Progenitor cell of endocrine pancreas (in vitro differentiated cells): ENCODE measurements at regions not wholly inside any gene's neighbourhood (a gene's known extent, or its start where the extent isn't known, plus 50 kb on each side); places are given as distances from the start of the nearest gene placed in this dataset.

Experiments used
- DNase-seq: peaks from one replicate; pipeline ENCODE4 v3.0.0; 2021; ENCODE audit warnings: low spot score; ENCODE audit not compliant: unreplicated experiment
- H3K27ac Mint-ChIP-seq: 2 replicates; pipeline ENCODE4 v1.8.0; 2021; ENCODE audit warnings: mild to moderate bottlenecking, moderate library complexity, mixed read lengths
- H3K27me3 Mint-ChIP-seq: 2 replicates; pipeline ENCODE4 v1.8.0; 2021; ENCODE audit warnings: mixed read lengths
- H3K36me3 Mint-ChIP-seq: 2 replicates; pipeline ENCODE4 v1.8.0; 2022; ENCODE audit warnings: mixed read lengths; ENCODE audit not compliant: insufficient read depth
- H3K4me1 Mint-ChIP-seq: 2 replicates; pipeline ENCODE4 v1.8.0; 2021; ENCODE audit warnings: low read depth, mixed read lengths
- H3K4me3 Mint-ChIP-seq: 2 replicates; pipeline ENCODE4 v1.8.0; 2021; ENCODE audit warnings: low read depth, mild to moderate bottlenecking, moderate library complexity, mixed read lengths
- H3K9me3 Mint-ChIP-seq: 2 replicates; pipeline ENCODE4 v1.8.0; 2021; ENCODE audit warnings: low read depth, mixed read lengths
- CTCF ChIP-seq: fragments of 200-600 bp; sonication (generic); IDR thresholded peaks from one replicate; pipeline ENCODE4 v1.5.0; 2021; ENCODE audit warnings: antibody characterized with exemption, mild to moderate bottlenecking; ENCODE audit not compliant: unreplicated experiment

- no peak for TF ChIP-seq CTCF
- H3K4me3 Mint-ChIP-seq, result no peak overlapping the region
- peaks cover 10% of the 10 kb centered on the region for H3K36me3 Mint-ChIP-seq
- peaks cover 18% of the 10 kb centered on the region for H3K9me3 Mint-ChIP-seq
- no peak overlapping the region for H3K27ac Mint-ChIP-seq
- no peak for DNase-seq
- no peaks in the 10 kb centered on the region for H3K27me3 Mint-ChIP-seq
- no peaks in the 10 kb centered on the region for H3K4me1 Mint-ChIP-seq
Measured at GRCh38 chr3:74564560-74564959, 49.9 kb downstream of the CNTN3 start.

- peaks cover 4% of the 10 kb centered on the region for H3K4me1 Mint-ChIP-seq
- DNase-seq, result no peak
- peaks cover 21% of the 10 kb centered on the region for H3K9me3 Mint-ChIP-seq
- H3K27me3 Mint-ChIP-seq, result no peaks in the 10 kb centered on the region
- H3K27ac Mint-ChIP-seq, result no peak overlapping the region
- peaks cover 11% of the 10 kb centered on the region for H3K36me3 Mint-ChIP-seq
- TF ChIP-seq CTCF, result no peak
- H3K4me3 Mint-ChIP-seq, result no peak overlapping the region
Measured at GRCh38 chr3:74562558-74563269, 51.7 kb downstream of the CNTN3 start.

GRCh38 chr3:74561881-74562280, 52.6 kb downstream of the CNTN3 start:
- no peak overlapping the region for H3K27ac Mint-ChIP-seq
- H3K4me1 Mint-ChIP-seq, result peaks cover 4% of the 10 kb centered on the region
- peaks cover 11% of the 10 kb centered on the region for H3K36me3 Mint-ChIP-seq
- H3K9me3 Mint-ChIP-seq, result peaks cover 21% of the 10 kb centered on the region
- no peak overlapping the region for H3K4me3 Mint-ChIP-seq
- no peak for TF ChIP-seq CTCF
- H3K27me3 Mint-ChIP-seq, result no peaks in the 10 kb centered on the region
- no peak for DNase-seq

GRCh38 chr3:74559261-74559660, 55.2 kb downstream of the CNTN3 start:
- peaks cover 25% of the 10 kb centered on the region for H3K9me3 Mint-ChIP-seq
- H3K27me3 Mint-ChIP-seq, result no peaks in the 10 kb centered on the region
- no peak overlapping the region for H3K4me3 Mint-ChIP-seq
- peaks cover 14% of the 10 kb centered on the region for H3K36me3 Mint-ChIP-seq
- TF ChIP-seq CTCF, result no peak
- H3K27ac Mint-ChIP-seq, result no peak overlapping the region
- no peak for DNase-seq
- H3K4me1 Mint-ChIP-seq, result peaks cover 4% of the 10 kb centered on the region

- TF ChIP-seq CTCF, result no peak
- Mint-ChIP-seq H3K27ac (no peak overlapping the region), H3K9me3 (peaks cover 21% of the 10 kb centered on the region), H3K27me3 (no peaks in the 10 kb centered on the region), H3K4me3 (no peak overlapping the region), H3K36me3 (peaks cover under 1% of the 10 kb centered on the region), H3K4me1 (peaks cover 2% of the 10 kb centered on the region)
- DNase-seq, result no peak
Measured at GRCh38 chr3:74550686-74551085, 63.8 kb downstream of the CNTN3 start.
